Adipocyte (in vitro differentiated cells): ENCODE measurements at regions not wholly inside any gene's neighbourhood (a gene's known extent, or its start where the extent isn't known, plus 50 kb on each side); places are given as distances from the start of the nearest gene placed in this dataset.

Experiments
- DNase-seq: peaks from one replicate; pipeline ENCODE4 v3.0.0-alpha.2; 2015; ENCODE audit warnings: low read depth
- H3K27me3 ChIP-seq: replicated peaks from 2 replicates; pipeline ENCODE4 v1.7.0; 2013; ENCODE audit warnings: mild to moderate bottlenecking, low read length, moderate library complexity; ENCODE audit not compliant: control insufficient read depth, insufficient read depth
- H3K36me3 ChIP-seq: 2 replicates; pipeline ENCODE4 v1.7.0; 2013; ENCODE audit warnings: low read length, mild to moderate bottlenecking, moderate library complexity; ENCODE audit not compliant: control insufficient read depth, insufficient read depth, severe bottlenecking
- H3K4me1 ChIP-seq: 2 replicates; pipeline ENCODE4 v1.7.0; 2013; ENCODE audit warnings: mild to moderate bottlenecking, low read length, moderate library complexity; ENCODE audit not compliant: control insufficient read depth, insufficient read depth
- H3K4me3 ChIP-seq: 2 replicates; pipeline ENCODE4 v1.7.0; 2013; ENCODE audit warnings: mild to moderate bottlenecking, low read length, moderate library complexity
- H3K9ac ChIP-seq: 2 replicates; pipeline ENCODE4 v1.7.0; 2013; ENCODE audit warnings: mild to moderate bottlenecking, low read length, moderate library complexity
- H3K9me3 ChIP-seq: 2 replicates; pipeline ENCODE4 v1.7.0; 2013; ENCODE audit warnings: mild to moderate bottlenecking, low read length, moderate library complexity; ENCODE audit not compliant: control insufficient read depth

DNA sequence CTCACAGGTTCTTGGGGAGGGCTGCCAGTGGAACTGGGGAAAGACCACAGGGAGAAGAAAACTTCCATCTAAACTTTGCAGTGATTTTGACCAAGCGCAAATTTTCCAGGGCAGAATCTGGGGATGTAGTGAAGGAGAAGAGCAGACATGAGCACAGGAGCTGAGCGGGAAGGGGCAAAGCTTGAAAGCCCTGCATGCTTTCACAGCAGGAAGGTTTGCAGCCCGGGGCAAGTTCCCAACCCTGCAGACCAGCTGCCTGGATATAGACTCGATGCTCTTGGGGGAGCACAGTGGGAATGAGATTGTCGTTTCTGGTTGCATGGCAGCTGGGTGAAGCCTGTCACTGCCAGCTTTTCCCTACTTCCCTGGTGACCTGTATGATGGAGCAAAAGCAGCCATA, 276.8 kb upstream of the RORB start:
- no peak overlapping the region for H3K9ac ChIP-seq
- H3K9me3 ChIP-seq: no peaks in the 10 kb centered on the region
- no peaks in the 10 kb centered on the region for H3K36me3 ChIP-seq
- no peak for DNase-seq
- no peaks in the 10 kb centered on the region for H3K27me3 ChIP-seq
- no peak overlapping the region for H3K4me3 ChIP-seq
- no peaks in the 10 kb centered on the region for H3K4me1 ChIP-seq

DNA sequence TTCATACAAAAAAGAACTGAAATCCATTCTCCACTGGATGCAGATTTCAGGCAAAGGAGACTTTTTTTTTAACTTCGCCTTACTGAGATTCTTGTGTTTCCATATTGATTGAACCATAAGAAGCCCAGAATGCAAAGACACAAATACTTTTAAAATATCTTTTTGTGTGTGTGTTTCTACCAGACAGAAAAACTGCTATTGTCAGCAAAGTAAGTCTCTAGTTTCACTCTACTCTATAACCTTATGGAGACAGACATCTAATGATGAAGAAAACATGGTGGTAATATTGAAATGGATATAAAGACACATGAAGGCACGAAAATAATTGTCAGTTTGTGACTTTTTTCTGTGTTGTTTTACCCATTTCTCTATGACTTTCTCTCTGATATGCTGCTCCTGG, 260.3 kb upstream of the RORB start:
- Histone ChIP-seq H3K27me3 (no peaks in the 10 kb centered on the region), H3K36me3 (no peaks in the 10 kb centered on the region), H3K9me3 (peaks cover 14% of the 10 kb centered on the region), H3K4me1 (no peaks in the 10 kb centered on the region), H3K4me3 (no peak overlapping the region), H3K9ac (no peak overlapping the region)
- DNase-seq: no peak

DNA sequence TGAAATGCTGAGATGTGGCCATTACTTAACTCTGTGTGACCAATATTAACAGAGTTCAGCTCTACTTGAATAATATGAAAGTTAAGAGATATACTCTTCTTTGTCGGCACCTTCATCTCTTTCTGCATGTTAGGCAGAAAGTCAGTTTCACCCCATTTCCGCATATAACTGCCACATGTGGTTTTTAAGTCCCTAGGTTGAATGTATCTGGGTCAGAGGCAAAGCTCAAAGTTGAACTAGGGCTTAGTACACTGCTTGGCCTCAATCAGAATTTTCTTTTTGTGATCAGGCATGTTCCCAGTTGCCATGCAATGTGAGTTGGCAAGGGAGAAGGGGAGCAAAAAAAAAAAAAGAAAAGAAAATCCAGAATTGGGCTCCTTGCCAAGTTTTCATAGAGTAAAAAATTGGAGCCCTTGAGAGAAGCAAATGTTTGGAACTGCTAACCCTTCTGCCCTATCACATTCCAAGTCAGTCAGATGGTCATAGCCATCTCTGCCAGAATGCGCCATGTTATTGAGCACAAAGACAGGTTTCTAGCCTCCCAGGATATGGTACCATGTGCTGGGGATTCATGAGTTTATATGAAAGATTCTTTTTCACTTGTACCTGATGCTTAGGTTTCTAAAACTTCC, 251.2 kb upstream of the RORB start:
- peaks cover 17% of the 10 kb centered on the region for H3K9me3 ChIP-seq
- H3K27me3 ChIP-seq: no peaks in the 10 kb centered on the region
- no peak overlapping the region for H3K4me3 ChIP-seq
- no peak for DNase-seq
- H3K9ac ChIP-seq: no peak overlapping the region
- no peaks in the 10 kb centered on the region for H3K4me1 ChIP-seq
- H3K36me3 ChIP-seq: no peaks in the 10 kb centered on the region

DNA sequence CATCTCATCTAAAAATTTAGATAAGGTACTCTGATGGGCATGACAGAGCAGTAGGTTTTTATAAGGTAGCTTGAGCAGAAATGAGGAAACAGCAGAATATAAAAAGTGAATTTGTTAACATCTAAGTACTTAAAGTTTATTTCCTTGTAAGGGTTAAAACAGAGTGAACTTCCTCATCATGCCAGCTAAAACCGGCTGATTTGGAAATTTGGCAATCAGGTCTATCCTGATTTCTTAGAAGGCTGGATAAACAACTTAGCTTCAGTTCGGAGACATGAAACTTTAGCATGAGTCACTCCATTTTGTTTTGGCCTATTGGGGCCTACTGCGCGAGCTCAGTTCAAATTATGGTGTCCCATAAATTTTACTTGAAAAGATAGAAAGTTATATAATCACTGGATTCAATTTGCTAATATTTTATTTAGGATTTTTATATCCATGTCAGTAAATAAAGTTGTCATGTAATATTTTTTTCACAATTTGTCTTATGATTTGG, 241.6 kb upstream of the RORB start:
- no peak overlapping the region for H3K4me3 ChIP-seq
- DNase-seq: no peak
- no peaks in the 10 kb centered on the region for H3K9me3 ChIP-seq
- H3K9ac ChIP-seq: no peak overlapping the region
- H3K36me3 ChIP-seq: no peaks in the 10 kb centered on the region
- H3K27me3 ChIP-seq: no peaks in the 10 kb centered on the region
- no peaks in the 10 kb centered on the region for H3K4me1 ChIP-seq

DNA sequence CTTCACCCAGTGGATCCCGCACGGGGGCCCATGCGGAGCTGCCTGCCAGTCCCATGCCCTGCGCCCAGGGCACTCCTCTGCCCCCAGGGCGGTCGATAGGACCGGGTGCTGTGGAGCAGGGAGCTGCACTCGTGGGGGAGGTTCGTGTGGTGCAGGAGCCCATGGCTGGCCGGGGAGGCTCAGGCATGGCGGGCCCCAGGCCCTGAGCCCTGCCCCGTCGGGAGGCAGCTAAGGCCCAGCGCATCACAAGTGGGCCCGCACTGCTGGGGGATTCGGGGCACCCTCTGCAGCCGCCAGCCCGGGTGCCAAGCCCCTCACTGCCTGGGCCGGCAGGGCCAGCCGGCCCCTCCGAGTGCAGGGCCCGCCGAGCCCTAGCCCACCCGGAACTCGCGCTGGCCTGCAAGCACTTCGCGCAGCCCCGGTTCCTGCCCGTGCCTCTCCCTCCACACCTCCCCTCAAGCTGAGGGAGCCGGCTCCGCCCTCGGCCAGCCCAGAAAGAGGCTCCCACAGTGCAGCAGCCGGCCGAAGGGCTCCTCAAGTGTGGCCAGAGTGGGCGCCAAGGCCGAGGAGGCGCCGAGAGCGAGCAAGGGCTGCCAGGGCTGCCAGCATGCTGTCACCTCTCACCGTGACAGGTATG, 221.1 kb upstream of the RORB start:
- no peak for DNase-seq
- Histone ChIP-seq H3K9ac (no peak overlapping the region), H3K9me3 (no peaks in the 10 kb centered on the region), H3K4me1 (no peaks in the 10 kb centered on the region), H3K4me3 (no peak overlapping the region), H3K36me3 (no peaks in the 10 kb centered on the region), H3K27me3 (no peaks in the 10 kb centered on the region)

DNA sequence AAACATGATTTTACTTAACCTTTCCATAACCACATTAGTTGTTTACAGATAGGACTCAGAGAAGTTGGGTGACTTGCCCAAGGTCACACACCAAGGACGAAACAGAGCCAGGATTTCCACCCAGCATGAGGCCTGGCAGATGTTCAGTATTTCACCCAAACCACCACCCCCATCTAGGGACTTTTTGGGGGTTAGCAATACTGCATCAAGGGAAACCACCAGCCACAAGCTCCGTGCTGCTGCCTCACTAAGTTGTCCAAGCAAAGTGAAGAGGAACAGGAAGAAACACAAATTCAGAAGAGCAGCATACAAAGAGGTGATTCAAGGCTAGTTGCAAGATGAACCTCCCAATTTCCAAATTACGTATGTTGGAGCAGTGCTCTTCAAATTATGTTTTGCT, 219.6 kb upstream of the RORB start:
- Histone ChIP-seq H3K4me1 (no peaks in the 10 kb centered on the region), H3K27me3 (no peaks in the 10 kb centered on the region), H3K9ac (no peak overlapping the region), H3K36me3 (no peaks in the 10 kb centered on the region), H3K4me3 (no peak overlapping the region), H3K9me3 (no peaks in the 10 kb centered on the region)
- no peak for DNase-seq

DNA sequence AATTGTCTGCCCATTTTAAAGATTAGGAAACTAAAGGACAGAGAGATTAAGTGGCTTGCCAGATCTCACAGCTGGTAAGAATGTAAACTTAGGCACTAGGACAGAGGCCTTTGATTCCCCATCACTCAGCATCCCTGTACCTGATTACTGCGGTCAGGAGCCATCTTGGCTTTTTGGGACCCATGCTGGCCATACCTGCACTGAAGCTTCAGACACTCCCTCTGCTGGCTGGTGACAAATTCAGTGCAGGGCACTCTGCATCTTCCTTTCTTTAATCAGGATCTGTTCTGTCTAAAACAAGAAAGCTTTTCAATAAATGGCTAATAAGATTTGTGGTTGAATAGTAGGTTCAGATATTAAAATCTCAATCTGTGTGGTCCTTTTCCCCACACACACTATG, 215.5 kb upstream of the RORB start:
- no peaks in the 10 kb centered on the region for H3K27me3 ChIP-seq

DNA sequence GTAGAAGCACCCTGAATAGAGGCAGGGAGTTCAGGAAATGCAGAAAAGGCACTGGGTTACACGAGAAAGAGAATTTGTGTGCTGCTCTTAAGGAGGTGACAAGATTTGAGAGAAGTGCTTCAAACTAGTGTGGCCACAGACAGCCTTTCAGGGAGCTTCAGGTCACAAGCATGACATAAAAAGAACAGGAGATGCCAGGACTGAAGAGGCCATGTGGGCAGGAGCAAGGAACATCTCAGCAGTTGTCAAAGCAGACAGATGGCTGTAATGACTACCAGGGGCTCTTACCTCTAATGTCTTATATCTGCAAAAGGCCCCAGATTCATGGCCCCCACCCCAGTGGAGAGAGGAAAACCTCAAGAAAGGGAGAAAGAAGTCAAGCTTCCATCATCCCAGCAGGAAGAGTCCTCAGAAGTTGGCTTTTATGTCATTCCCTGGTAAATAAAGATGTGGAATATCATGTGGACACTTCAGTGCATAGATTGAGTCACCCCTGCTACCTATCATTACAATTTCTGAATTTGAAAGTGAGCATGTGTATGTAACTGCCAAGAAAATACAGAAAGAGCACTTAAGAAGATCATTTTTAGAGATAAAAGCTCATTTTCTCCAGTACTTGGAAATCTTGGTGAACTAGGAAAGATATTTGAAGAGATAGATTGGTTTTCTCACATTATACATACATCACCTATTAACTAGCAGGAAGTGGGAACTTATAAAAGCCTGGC, 214.4 kb upstream of the RORB start:
- no peak for DNase-seq
- Histone ChIP-seq H3K9ac (no peak overlapping the region), H3K27me3 (no peaks in the 10 kb centered on the region), H3K36me3 (no peaks in the 10 kb centered on the region), H3K4me3 (no peak overlapping the region), H3K9me3 (no peaks in the 10 kb centered on the region), H3K4me1 (no peaks in the 10 kb centered on the region)

More for the DNA sequence above, 215.5 kb upstream of the RORB start:
- Histone ChIP-seq H3K4me3 (no peak overlapping the region), H3K4me1 (no peaks in the 10 kb centered on the region), H3K9ac (no peak overlapping the region), H3K36me3 (no peaks in the 10 kb centered on the region), H3K9me3 (no peaks in the 10 kb centered on the region)
- no peak for DNase-seq

DNA sequence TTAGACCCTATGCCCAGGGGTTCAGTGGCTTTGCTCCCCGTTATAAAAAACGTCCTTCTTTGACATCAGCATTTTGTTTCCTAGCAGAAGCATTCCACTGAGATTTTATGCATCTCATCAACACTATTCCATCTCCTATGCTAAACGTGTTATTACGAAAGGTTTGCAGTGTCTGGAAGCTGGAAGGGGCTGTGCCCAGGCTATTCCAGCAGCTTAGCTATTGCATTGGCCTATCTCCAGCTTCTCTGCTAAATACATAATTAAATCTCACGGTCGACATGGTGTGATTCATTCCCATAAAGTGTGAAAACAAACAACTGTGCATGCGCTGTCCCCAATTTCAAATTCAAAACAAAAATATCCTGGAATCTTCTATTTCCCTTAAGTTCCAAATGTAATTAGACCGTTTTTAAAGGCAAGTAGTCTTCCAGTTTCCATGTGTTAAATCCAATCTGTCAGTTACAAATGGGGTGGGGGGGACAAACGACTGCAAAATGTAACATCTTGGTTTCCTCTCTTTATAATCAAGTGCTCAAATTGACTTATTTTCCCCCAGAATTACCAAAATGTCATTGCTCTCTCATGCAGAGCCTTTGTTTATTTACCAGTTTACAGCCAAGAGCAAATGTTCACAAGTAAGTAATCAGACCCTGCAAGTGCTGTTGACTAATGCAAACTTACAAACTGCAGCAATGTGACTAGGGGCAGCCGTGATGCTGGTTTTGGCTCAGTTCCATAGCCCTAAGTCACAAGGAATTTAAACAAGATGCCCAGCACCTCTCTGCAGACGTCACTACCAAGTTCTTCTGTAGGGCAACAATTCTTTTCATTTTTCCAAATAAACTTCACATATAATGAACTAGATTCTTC, 212.3 kb upstream of the RORB start:
- no peaks in the 10 kb centered on the region for H3K36me3 ChIP-seq
- H3K27me3 ChIP-seq: peaks cover 3% of the 10 kb centered on the region
- no peaks in the 10 kb centered on the region for H3K4me1 ChIP-seq
- DNase-seq: no peak
- H3K4me3 ChIP-seq: no peak overlapping the region
- no peak overlapping the region for H3K9ac ChIP-seq
- no peaks in the 10 kb centered on the region for H3K9me3 ChIP-seq

DNA sequence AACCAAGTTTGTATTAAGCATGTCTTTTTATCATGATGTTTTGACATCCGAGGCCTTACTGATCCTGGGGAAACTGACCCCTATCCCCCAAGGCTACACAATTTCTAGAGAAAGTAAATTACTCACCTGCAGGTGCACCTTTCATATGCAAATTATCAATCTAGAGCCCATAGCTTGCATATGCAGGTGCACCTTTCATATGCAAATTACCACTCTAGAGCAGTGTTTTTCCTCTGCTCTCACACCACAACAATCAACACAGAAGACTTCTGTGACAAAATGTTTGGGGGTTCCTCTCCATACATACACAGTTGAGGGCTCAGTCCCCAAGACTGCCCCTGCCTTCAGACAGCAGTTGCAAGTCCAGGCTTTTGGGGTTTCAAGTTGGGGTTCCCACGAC, 203.7 kb upstream of the RORB start:
- Histone ChIP-seq H3K9me3 (no peaks in the 10 kb centered on the region), H3K27me3 (peaks cover 3% of the 10 kb centered on the region), H3K4me3 (no peak overlapping the region), H3K9ac (no peak overlapping the region), H3K36me3 (no peaks in the 10 kb centered on the region), H3K4me1 (no peaks in the 10 kb centered on the region)
- no peak for DNase-seq

DNA sequence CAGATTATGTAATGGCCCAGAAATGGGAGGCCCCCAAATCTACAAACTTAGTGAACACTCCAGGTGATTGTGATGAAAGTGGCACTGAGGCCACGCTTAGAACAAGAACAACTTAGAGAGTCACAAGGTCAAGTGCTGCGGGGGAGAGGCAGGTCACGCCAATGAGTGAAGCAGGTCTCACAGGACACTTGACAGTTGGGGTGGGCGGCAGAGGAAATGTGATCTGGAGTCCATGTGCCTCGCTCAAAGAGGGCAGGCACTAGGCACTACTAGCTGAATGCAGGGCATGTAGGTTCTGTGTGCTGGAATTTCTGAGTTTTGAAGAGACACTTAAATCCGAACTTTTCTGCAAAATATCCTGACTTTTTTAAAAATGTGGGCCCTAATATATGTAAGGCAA, 193.2 kb upstream of the RORB start:
- Histone ChIP-seq H3K9me3 (no peaks in the 10 kb centered on the region), H3K9ac (no peak overlapping the region), H3K27me3 (no peaks in the 10 kb centered on the region), H3K4me1 (no peaks in the 10 kb centered on the region), H3K4me3 (no peak overlapping the region), H3K36me3 (no peaks in the 10 kb centered on the region)
- DNase-seq: no peak
